A673 (cell line): ENCODE measurements at regions not wholly inside any gene's neighbourhood (a gene's known extent, or its start where the extent isn't known, plus 50 kb on each side); places are given as distances from the start of the nearest gene placed in this dataset.

ENCODE experiments used
- BruUV-seq: library from RNA; stranded (reverse); fragments of 400-500 nt; replicated peaks from 2 replicates; lab custom pipeline; 2021; lab: Mats Ljungman, UMichigan
- CTCF ChIA-PET: fragments of 300-600 bp; sonication (Branson Sonifier 250); formaldehyde crosslinking; loops from one replicate; lab custom pipeline; 2022; ENCODE audit warnings: antibody characterized with exemption; lab: Charles Lee
- POLR2A ChIA-PET: fragments of 300-600 bp; sonication (Branson Sonifier 250); formaldehyde crosslinking; loops from one replicate; lab custom pipeline; 2022; ENCODE audit warnings: antibody characterized with exemption; ENCODE audit not compliant: low non-redundant PET; lab: Charles Lee
- DNase-seq: peaks from one replicate; pipeline ENCODE4 v3.0.0-alpha.2; 2015; ENCODE audit warnings: low spot score
- H3K27ac ChIP-seq: fragments of 200-600 bp; sonication (generic); 2 replicates; pipeline ENCODE4 v1.5.1; 2016; ENCODE audit warnings: mixed run types, low read depth, mild to moderate bottlenecking, mixed read lengths, antibody characterized with exemption, low read length; ENCODE audit not compliant: poor library complexity, severe bottlenecking
- H3K27me3 ChIP-seq: fragments of 200-600 bp; sonication (generic); replicated peaks from 2 replicates; pipeline ENCODE4 v1.6.1; 2017; ENCODE audit warnings: mixed run types, low read depth, mild to moderate bottlenecking, mixed read lengths, antibody characterized with exemption, low read length; ENCODE audit not compliant: insufficient read depth, poor library complexity
- H3K36me3 ChIP-seq: fragments of 200-600 bp; sonication (generic); 2 replicates; pipeline ENCODE4 v1.6.1; 2016; ENCODE audit warnings: mixed run types, mild to moderate bottlenecking, mixed read lengths, antibody characterized with exemption, low read length; ENCODE audit not compliant: insufficient read depth, poor library complexity, severe bottlenecking
- H3K4me1 ChIP-seq: fragments of 200-600 bp; sonication (generic); 2 replicates; pipeline ENCODE4 v1.6.1; 2017; ENCODE audit warnings: mixed run types, mild to moderate bottlenecking, mixed read lengths, antibody characterized with exemption, low read length; ENCODE audit not compliant: insufficient read depth, poor library complexity, severe bottlenecking
- H3K4me3 ChIP-seq: fragments of 200-600 bp; sonication (generic); 2 replicates; pipeline ENCODE4 v1.5.1; 2016; ENCODE audit warnings: low read depth, mixed run types, mild to moderate bottlenecking, mixed read lengths, low read length; ENCODE audit not compliant: poor library complexity, severe bottlenecking
- H3K9me3 ChIP-seq: fragments of 200-600 bp; sonication (generic); 2 replicates; pipeline ENCODE4 v1.6.1; 2016; ENCODE audit warnings: mixed run types, low read depth, mild to moderate bottlenecking, mixed read lengths, antibody characterized with exemption, low read length; ENCODE audit not compliant: poor library complexity, severe bottlenecking
- CTCF ChIP-seq: fragments of 300-800, 200-600 bp; sonication (generic); conservative IDR thresholded peaks from 2 replicates; pipeline ENCODE4 v1.5.1; 2017; ENCODE audit warnings: low read depth, mild to moderate bottlenecking, antibody characterized with exemption, low read length, moderate library complexity, mixed read lengths
- EZH2 ChIP-seq: fragments of 200-600 bp; sonication (generic); IDR thresholded peaks from 2 replicates; pipeline ENCODE4 v1.6.1; 2017; ENCODE audit warnings: borderline replicate concordance, low read depth, mild to moderate bottlenecking, mixed read lengths, antibody characterized with exemption, low read length; ENCODE audit not compliant: poor library complexity, severe bottlenecking
- intact Hi-C: fragments of 100-400 bp; cut with micrococcal nuclease; formaldehyde crosslinking; loops from one replicate; pipeline ENCODE4 v1.10.0; 2022; ENCODE audit not compliant: unreplicated experiment

GRCh38 chr14:103231376-103232019 lies 102.5 kb upstream of the EIF5 start:
- no peak overlapping the region for H3K27ac ChIP-seq
- ChIA-PET CTCF (no interaction called here), POLR2A (no interaction called here)
- no peaks in the 10 kb centered on the region for H3K27me3 ChIP-seq
- intact Hi-C loops = no loop called here
- H3K9me3 ChIP-seq = no peaks in the 10 kb centered on the region
- TF ChIP-seq EZH2 (no peak), CTCF (no peak)
- H3K4me1 ChIP-seq = peaks cover 41% of the 10 kb centered on the region
- H3K4me3 ChIP-seq = no peak overlapping the region
- no peak for DNase-seq
- BruUV-seq = no TSS peak
- H3K36me3 ChIP-seq = no peaks in the 10 kb centered on the region

GRCh38 chr14:103232031-103232808 lies 101.8 kb upstream of the EIF5 start:
- CTCF ChIA-PET = no interaction called here

GRCh38 chr14:103232831-103233319 lies 101.2 kb upstream of the EIF5 start:
- Histone ChIP-seq H3K4me3 (no peak overlapping the region), H3K27me3 (no peaks in the 10 kb centered on the region), H3K9me3 (no peaks in the 10 kb centered on the region), H3K27ac (no peak overlapping the region), H3K36me3 (no peaks in the 10 kb centered on the region), H3K4me1 (peaks cover 44% of the 10 kb centered on the region)
- CTCF ChIA-PET = interaction anchor here (0.6 kb wide), 1 partner anchor 210 kb away, joined by 3 read pairs; no protein-coding TSS in a partner anchor
- no peak for TF ChIP-seq CTCF
- TF ChIP-seq EZH2 = no peak
- POLR2A ChIA-PET = no interaction called here
- no TSS peak for BruUV-seq
- peak; percentile 19 for DNase-seq
- intact Hi-C loops = no loop called here

More at GRCh38 chr14:103232031-103232808, 101.8 kb upstream of the EIF5 start:
- BruUV-seq = no TSS peak
- H3K9me3 ChIP-seq = no peaks in the 10 kb centered on the region
- TF ChIP-seq EZH2 (no peak), CTCF (no peak)
- DNase-seq = peak; percentile 39
- POLR2A ChIA-PET = no interaction called here
- peaks cover 44% of the 10 kb centered on the region for H3K4me1 ChIP-seq
- intact Hi-C loops = no loop called here
- no peaks in the 10 kb centered on the region for H3K27me3 ChIP-seq
- no peaks in the 10 kb centered on the region for H3K36me3 ChIP-seq
- H3K27ac ChIP-seq = no peak overlapping the region
- no peak overlapping the region for H3K4me3 ChIP-seq
